H9 (cell line): ENCODE measurements at regions not wholly inside any gene's neighbourhood (a gene's known extent, or its start where the extent isn't known, plus 50 kb on each side); places are given as distances from the start of the nearest gene placed in this dataset.

ENCODE experiments used
- DNase-seq: peaks from one replicate; pipeline ENCODE4 v3.0.0-alpha.2; 2017
- H2AFZ ChIP-seq: one replicate; pipeline ENCODE4 v1.6.1; 2013; ENCODE audit warnings: mild to moderate bottlenecking, low read length, control low read depth, moderate library complexity
- H2AK5ac ChIP-seq: 2 replicates; pipeline ENCODE4 v1.6.1; 2013; ENCODE audit warnings: low read length, control low read depth, mixed read lengths; ENCODE audit not compliant: insufficient read length
- H2BK120ac ChIP-seq: one replicate; pipeline ENCODE4 v1.6.1; 2013; ENCODE audit warnings: low read depth, mild to moderate bottlenecking, low read length, control low read depth, inconsistent platforms; ENCODE audit not compliant: poor library complexity, severe bottlenecking
- H2BK12ac ChIP-seq: 2 replicates; pipeline ENCODE4 v1.6.1; 2013; ENCODE audit warnings: low read length, control low read depth, mixed read lengths, low read depth; ENCODE audit not compliant: insufficient read length
- H2BK15ac ChIP-seq: 2 replicates; pipeline ENCODE4 v1.6.1; 2013; ENCODE audit warnings: low read depth, low read length, control low read depth
- H2BK20ac ChIP-seq: one replicate; pipeline ENCODE4 v1.6.1; 2013; ENCODE audit warnings: low read depth, mild to moderate bottlenecking, low read length, control low read depth, inconsistent platforms; ENCODE audit not compliant: poor library complexity, severe bottlenecking
- H2BK5ac ChIP-seq: 2 replicates; pipeline ENCODE4 v1.6.1; 2013; ENCODE audit warnings: low read length, control low read depth, mixed read lengths; ENCODE audit not compliant: insufficient read length
- H3K14ac ChIP-seq: 2 replicates; pipeline ENCODE4 v1.6.1; 2013; ENCODE audit warnings: low read length, control low read depth; ENCODE audit not compliant: insufficient read depth
- H3K18ac ChIP-seq: 2 replicates; pipeline ENCODE4 v1.6.1; 2013; ENCODE audit warnings: low read depth, mild to moderate bottlenecking, mixed read lengths, low read length, control low read depth; ENCODE audit not compliant: insufficient read length
- H3K23ac ChIP-seq: 2 replicates; pipeline ENCODE4 v1.6.1; 2013; ENCODE audit warnings: low read length, control low read depth, mixed read lengths, low read depth; ENCODE audit not compliant: insufficient read length
- H3K23me2 ChIP-seq: 2 replicates; pipeline ENCODE4 v1.6.1; 2013; ENCODE audit warnings: low read depth, mild to moderate bottlenecking, mixed read lengths, low read length, control low read depth; ENCODE audit not compliant: insufficient read length, poor library complexity, severe bottlenecking
- H3K27ac ChIP-seq: 2 replicates; pipeline ENCODE4 v1.5.1; 2013; ENCODE audit warnings: low read length, control low read depth, mixed read lengths, low read depth; ENCODE audit not compliant: insufficient read length
- H3K27me3 ChIP-seq: 2 replicates; pipeline ENCODE4 v1.6.1; 2013; ENCODE audit warnings: low read length, control low read depth, inconsistent platforms; ENCODE audit not compliant: insufficient read depth
- H3K4ac ChIP-seq: 2 replicates; pipeline ENCODE4 v1.6.1; 2013; ENCODE audit warnings: low read depth, mild to moderate bottlenecking, control low read depth, inconsistent platforms, low read length, moderate library complexity
- H3K4me1 ChIP-seq: 2 replicates; pipeline ENCODE4 v1.6.1; 2013; ENCODE audit warnings: low read length, control low read depth, inconsistent platforms; ENCODE audit not compliant: insufficient read depth
- H3K4me2 ChIP-seq: 2 replicates; pipeline ENCODE4 v1.6.1; 2013; ENCODE audit warnings: low read length, control low read depth, mixed read lengths; ENCODE audit not compliant: insufficient read length, insufficient read depth
- H3K56ac ChIP-seq: 2 replicates; pipeline ENCODE4 v1.6.1; 2013; ENCODE audit warnings: low read depth, mild to moderate bottlenecking, mixed read lengths, low read length, control low read depth; ENCODE audit not compliant: insufficient read length
- H3K79me1 ChIP-seq: 2 replicates; pipeline ENCODE4 v1.6.1; 2013; ENCODE audit warnings: low read depth, mild to moderate bottlenecking, moderate library complexity, low read length, control low read depth, inconsistent platforms; ENCODE audit not compliant: insufficient read depth, poor library complexity, severe bottlenecking
- H3K79me2 ChIP-seq: 2 replicates; pipeline ENCODE4 v1.6.1; 2013; ENCODE audit warnings: low read length, control low read depth, inconsistent platforms; ENCODE audit not compliant: insufficient read depth
- H3K9ac ChIP-seq: 2 replicates; pipeline ENCODE4 v1.6.1; 2013; ENCODE audit warnings: low read length, control low read depth, mixed read lengths; ENCODE audit not compliant: insufficient read length; ENCODE audit errors: extremely low read depth
- H3K9me3 ChIP-seq: one replicate; pipeline ENCODE4 v1.6.1; 2013; ENCODE audit warnings: low read depth, low read length, inconsistent platforms; ENCODE audit not compliant: control insufficient read depth
- H3T11ph ChIP-seq: one replicate; pipeline ENCODE4 v1.6.1; 2013; ENCODE audit warnings: mild to moderate bottlenecking, low read length, control low read depth, inconsistent platforms
- H4K20me1 ChIP-seq: one replicate; pipeline ENCODE4 v1.6.1; 2013; ENCODE audit not compliant: control insufficient read depth, insufficient read length, insufficient read depth
- H4K5ac ChIP-seq: 2 replicates; pipeline ENCODE4 v1.6.1; 2013; ENCODE audit warnings: low read depth, mild to moderate bottlenecking, mixed read lengths, low read length, control low read depth; ENCODE audit not compliant: insufficient read length
- H4K8ac ChIP-seq: replicated peaks from 2 replicates; pipeline ENCODE4 v1.6.1; 2013; ENCODE audit warnings: low read length, control low read depth, mixed read lengths, low read depth; ENCODE audit not compliant: insufficient read length
- H4K91ac ChIP-seq: 2 replicates; pipeline ENCODE4 v1.6.1; 2013; ENCODE audit warnings: low read depth, mild to moderate bottlenecking, moderate library complexity, mixed read lengths, low read length, control low read depth; ENCODE audit not compliant: insufficient read length
- H3K27ac Mint-ChIP-seq, 3 experiments: 2 replicates in 2 of 3; 3 replicates in 1 of 3; pipeline ENCODE4 v1.8.0; 2020 to 2021; ENCODE audit warnings: mixed read lengths in 3 of 3, mild to moderate bottlenecking in 1 of 3, moderate library complexity in 1 of 3
- H3K27me3 Mint-ChIP-seq: 2 replicates; pipeline ENCODE4 v1.8.0; 2021; ENCODE audit warnings: low read depth, mild to moderate bottlenecking, moderate library complexity, mixed read lengths
- H3K36me3 Mint-ChIP-seq, 3 experiments: 2 replicates in 2 of 3; 3 replicates in 1 of 3; pipeline ENCODE4 v1.8.0; 2020 to 2021; ENCODE audit warnings: low read depth in 3 of 3, mixed read lengths in 3 of 3; ENCODE audit not compliant: insufficient read depth in 1 of 3
- H3K4me1 Mint-ChIP-seq, 2 experiments: 2 replicates each; pipeline ENCODE4 v1.8.0; 2020; ENCODE audit warnings: mixed read lengths in 2 of 2
- H3K4me3 Mint-ChIP-seq, 2 experiments: 2 replicates in 1 of 2; 3 replicates in 1 of 2; pipeline ENCODE4 v1.8.0; 2020 to 2021; ENCODE audit warnings: mild to moderate bottlenecking in 2 of 2, mixed read lengths in 2 of 2, moderate library complexity in 1 of 2
- H3K9me3 Mint-ChIP-seq, 2 experiments: 2 replicates in 1 of 2; 3 replicates in 1 of 2; pipeline ENCODE4 v1.8.0; 2020; ENCODE audit warnings: mild to moderate bottlenecking in 2 of 2, mixed read lengths in 2 of 2, moderate library complexity in 1 of 2
- WGBS: extraction: QIAGEN DNeasy Blood & Tissue Kit; methylation state at CpG from one replicate; pipeline ENCODE4 v1.1.7; 2013; ENCODE audit warnings: missing lambda C conversion rate, low lambda C conversion rate, mixed read lengths; ENCODE audit not compliant: insufficient read length; ENCODE audit errors: extremely low coverage; 5-methylcytosine and 5-hydroxymethylcytosine counted together
- TF ChIP-seq, protein P1 (sequence below): fragments of 200-600 bp; sonication (generic); conservative IDR thresholded peaks from 3 replicates; pipeline ENCODE4 v1.8.0; 2021; ENCODE audit warnings: antibody characterized with exemption, mild to moderate bottlenecking

DNA sequence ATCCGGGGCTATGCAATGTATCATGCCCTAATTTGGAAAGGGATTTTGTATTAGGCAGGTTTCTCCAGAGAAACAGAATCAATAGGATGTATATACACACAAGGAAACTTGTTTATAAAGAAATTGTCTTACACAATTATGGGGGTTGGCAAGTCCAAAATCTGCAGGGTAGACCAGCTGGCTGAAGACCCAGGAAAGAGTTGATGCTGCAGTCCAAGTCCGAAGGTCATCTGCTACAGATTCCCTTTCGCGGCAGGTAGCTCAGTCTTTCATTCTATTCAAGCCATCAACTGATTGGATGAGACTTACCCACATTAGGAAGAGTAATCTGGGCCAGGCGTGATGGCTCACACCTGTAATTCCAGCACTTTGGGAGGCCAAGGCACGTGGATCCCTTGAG, 54.6 kb upstream of the CXADR start:
- no peak overlapping the region for H2BK120ac ChIP-seq
- no peaks in the 10 kb centered on the region for H3K27me3 ChIP-seq
- H3K79me2 ChIP-seq, result no peaks in the 10 kb centered on the region
- H3K9me3 Mint-ChIP-seq, result peaks cover 2 to 3% of the 10 kb centered on the region in 2 experiments; a peak in 2 of 5 replicates
- peaks cover 0 to 2% (median 0%) of the 10 kb centered on the region in 3 experiments; a peak in 1 of 7 replicates for H3K36me3 Mint-ChIP-seq
- no peak overlapping the region for H2BK15ac ChIP-seq
- no CpG with 5 or more reads among the region's 6 CpGs for WGBS
- H3K27me3 Mint-ChIP-seq, result peaks cover 3% of the 10 kb centered on the region; the same call in 1 of the 2 replicates
- no peak for DNase-seq
- no peak overlapping the region for H3K56ac ChIP-seq
- H3K79me1 ChIP-seq, result no peaks in the 10 kb centered on the region
- H4K5ac ChIP-seq, result no peak overlapping the region
- H2AK5ac ChIP-seq, result no peak overlapping the region
- no peak overlapping the region for H3K18ac ChIP-seq
- H3K9ac ChIP-seq, result no peak overlapping the region
- no peak overlapping the region for H3K23ac ChIP-seq
- TF ChIP-seq, protein P1, sequence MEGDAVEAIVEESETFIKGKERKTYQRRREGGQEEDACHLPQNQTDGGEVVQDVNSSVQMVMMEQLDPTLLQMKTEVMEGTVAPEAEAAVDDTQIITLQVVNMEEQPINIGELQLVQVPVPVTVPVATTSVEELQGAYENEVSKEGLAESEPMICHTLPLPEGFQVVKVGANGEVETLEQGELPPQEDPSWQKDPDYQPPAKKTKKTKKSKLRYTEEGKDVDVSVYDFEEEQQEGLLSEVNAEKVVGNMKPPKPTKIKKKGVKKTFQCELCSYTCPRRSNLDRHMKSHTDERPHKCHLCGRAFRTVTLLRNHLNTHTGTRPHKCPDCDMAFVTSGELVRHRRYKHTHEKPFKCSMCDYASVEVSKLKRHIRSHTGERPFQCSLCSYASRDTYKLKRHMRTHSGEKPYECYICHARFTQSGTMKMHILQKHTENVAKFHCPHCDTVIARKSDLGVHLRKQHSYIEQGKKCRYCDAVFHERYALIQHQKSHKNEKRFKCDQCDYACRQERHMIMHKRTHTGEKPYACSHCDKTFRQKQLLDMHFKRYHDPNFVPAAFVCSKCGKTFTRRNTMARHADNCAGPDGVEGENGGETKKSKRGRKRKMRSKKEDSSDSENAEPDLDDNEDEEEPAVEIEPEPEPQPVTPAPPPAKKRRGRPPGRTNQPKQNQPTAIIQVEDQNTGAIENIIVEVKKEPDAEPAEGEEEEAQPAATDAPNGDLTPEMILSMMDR, result no peak
- no peak overlapping the region for H2AFZ ChIP-seq
- H3K9me3 ChIP-seq, result no peaks in the 10 kb centered on the region
- H3K4me2 ChIP-seq, result no peak overlapping the region
- H3K4me3 Mint-ChIP-seq, result no peak overlapping the region
- H2BK20ac ChIP-seq, result no peak overlapping the region
- no peak overlapping the region for H3T11ph ChIP-seq
- H3K27ac ChIP-seq, result no peak overlapping the region
- peaks cover 8 to 16% of the 10 kb centered on the region in 2 experiments for H3K4me1 Mint-ChIP-seq
- H3K14ac ChIP-seq, result no peak overlapping the region
- no peak overlapping the region for H4K8ac ChIP-seq
- no peak overlapping the region for H2BK5ac ChIP-seq
- H3K4me1 ChIP-seq, result no peaks in the 10 kb centered on the region; the same call in 1 of the 2 replicates
- no peak overlapping the region for H3K4ac ChIP-seq
- H4K91ac ChIP-seq, result no peak overlapping the region
- peaks cover 7% of the 10 kb centered on the region for H3K23me2 ChIP-seq
- H2BK12ac ChIP-seq, result no peak overlapping the region
- no peaks in the 10 kb centered on the region for H4K20me1 ChIP-seq
- no peak overlapping the region for H3K27ac Mint-ChIP-seq
